HFF-Myc (cell line): ENCODE measurements at regions not wholly inside any gene's neighbourhood (a gene's known extent, or its start where the extent isn't known, plus 50 kb on each side); places are given as distances from the start of the nearest gene placed in this dataset.

Experiments
- DNase-seq: peaks from one replicate; pipeline ENCODE4 v3.0.0-alpha.2; 2011; ENCODE audit warnings: low read depth; ENCODE audit errors: extremely low read depth
- H3K4me3 ChIP-seq: replicated peaks from 2 replicates; pipeline ENCODE4 v1.5.1; 2011; ENCODE audit warnings: low read depth, mild to moderate bottlenecking, control low read depth, low read length
- CTCF ChIP-seq: IDR thresholded peaks from 2 replicates; pipeline ENCODE4 v1.5.1; 2012; ENCODE audit warnings: mild to moderate bottlenecking, low read depth, low read length, control low read depth; ENCODE audit errors: missing control alignments

DNA sequence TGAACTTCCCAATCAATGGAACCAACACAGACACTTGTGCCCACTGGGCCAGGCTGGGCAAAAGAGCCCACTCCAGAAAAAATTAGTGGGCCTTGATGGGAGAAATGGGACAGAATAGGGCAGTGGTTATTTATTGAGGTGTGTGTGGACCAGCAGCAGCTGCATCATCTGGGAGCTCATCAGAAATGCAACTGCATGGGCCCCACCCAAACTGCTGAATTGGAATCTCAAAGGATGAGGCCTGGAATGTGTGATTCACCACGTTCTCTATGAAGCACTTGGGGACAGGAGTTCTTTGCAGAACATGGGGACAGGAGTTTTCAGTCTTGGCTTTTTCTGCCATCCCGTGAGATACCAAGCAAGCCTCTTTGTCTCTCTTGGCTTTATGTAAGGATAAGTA is 255.6 kb upstream of the PLET1 start:
- no peak for TF ChIP-seq CTCF
- DNase-seq = no peak
- H3K4me3 ChIP-seq = no peak overlapping the region

- no peak for DNase-seq
- no peak for TF ChIP-seq CTCF
- no peak overlapping the region for H3K4me3 ChIP-seq
These were observed 256.1 kb upstream of the PLET1 start for GRCh38 chr11:112516755-112517154.

DNA sequence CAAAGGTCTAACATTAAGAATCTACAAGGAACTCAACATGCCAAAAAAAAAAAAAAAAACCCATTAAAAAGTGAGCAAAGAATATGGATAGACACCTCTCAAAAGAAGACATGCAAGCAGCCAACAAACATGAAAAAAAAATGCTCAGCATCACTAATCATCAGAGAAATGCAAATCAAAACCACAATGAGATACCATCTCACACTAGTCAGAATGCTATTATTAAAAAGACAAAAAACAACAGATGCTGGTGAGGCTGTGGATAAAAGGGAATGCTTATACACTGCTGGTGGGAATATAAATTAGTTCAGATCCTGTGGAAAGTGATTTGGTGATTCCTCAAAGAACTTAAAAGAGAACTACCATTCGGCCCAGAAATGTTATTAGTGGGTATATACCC is 257.7 kb upstream of the PLET1 start:
- TF ChIP-seq CTCF = no peak
- no peak overlapping the region for H3K4me3 ChIP-seq
- DNase-seq = no peak

- DNase-seq = no peak
- H3K4me3 ChIP-seq = no peak overlapping the region
- TF ChIP-seq CTCF = no peak
These were observed 259.1 kb upstream of the PLET1 start for GRCh38 chr11:112519751-112520150.

DNA sequence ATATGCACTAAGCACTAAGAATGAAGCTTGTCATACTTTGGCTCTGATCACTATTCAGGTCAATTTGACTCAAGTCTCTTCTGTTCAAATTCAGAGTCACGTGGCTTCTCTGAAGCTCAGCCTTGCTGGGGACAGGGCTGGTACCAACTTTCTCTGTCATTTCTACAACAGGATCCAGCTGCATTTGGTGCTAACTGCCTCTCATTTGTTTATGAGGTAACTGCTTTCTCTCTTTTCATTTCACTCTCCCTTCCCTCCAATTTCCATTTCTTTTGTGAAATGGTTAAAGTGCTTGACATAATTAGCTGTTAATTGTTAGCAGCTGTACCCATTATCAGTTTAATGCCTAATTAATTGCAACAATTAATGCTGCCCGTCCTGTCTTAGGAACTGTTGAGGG is 259.7 kb upstream of the PLET1 start:
- TF ChIP-seq CTCF = no peak
- no peak overlapping the region for H3K4me3 ChIP-seq
- DNase-seq = no peak

- DNase-seq = no peak
- H3K4me3 ChIP-seq = no peak overlapping the region
- TF ChIP-seq CTCF = no peak
These were observed 261.9 kb upstream of the PLET1 start for GRCh38 chr11:112522536-112522935.

DNA sequence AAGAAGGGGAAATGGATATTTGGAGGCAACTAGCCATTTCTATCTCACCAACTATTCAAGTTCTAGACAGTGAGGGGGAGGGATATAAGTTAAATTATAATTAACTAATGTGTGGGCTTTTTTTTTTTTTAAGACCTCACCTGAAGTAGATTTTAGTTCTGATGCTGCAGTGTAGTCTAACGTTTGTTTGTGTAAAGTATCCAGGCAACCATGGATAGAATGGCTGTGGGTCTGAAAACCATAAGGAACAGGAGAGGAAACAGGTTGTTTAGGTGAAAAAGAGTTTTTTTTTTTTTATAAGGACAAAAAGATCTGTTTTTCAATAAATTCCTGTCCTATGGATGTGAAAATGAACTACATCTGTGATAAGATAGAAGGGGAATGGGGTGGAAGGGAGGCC is 262.4 kb upstream of the PLET1 start:
- no peak for TF ChIP-seq CTCF
- no peak for DNase-seq
- H3K4me3 ChIP-seq = no peak overlapping the region
